ENCODE measurements at regions not wholly inside any gene's neighbourhood (a gene's known extent, or its start where the extent isn't known, plus 50 kb on each side); places are given as distances from the start of the nearest gene placed in this dataset.
A peak's percentile ranks its signal among the peaks of the same experiment; 100 is the strongest.

- Histone ChIP-seq H3K27ac (ENCODE audit: control insufficient read depth, insufficient read depth) (no peak overlapping the region), H3K4me1 (ENCODE audit: control insufficient read depth, insufficient read depth, low read length) (no peaks in the 10 kb centered on the region), H3K9ac (ENCODE audit: control insufficient read depth, insufficient read depth, low read length) (no peak overlapping the region), H4K20me1 (ENCODE audit: control insufficient read depth, insufficient read depth) (no peaks in the 10 kb centered on the region), H3K27me3 (replicated peaks in 1 of 2; ENCODE audit: control insufficient read depth in 2 of 2, insufficient read depth in 2 of 2, low read length in 1 of 2) (no peaks in the 10 kb centered on the region), H3K4me2 (ENCODE audit: control insufficient read depth, insufficient read depth) (no peak overlapping the region), H3K4me3 (no peak overlapping the region), H3K9me3 (replicated peaks; ENCODE audit: control insufficient read depth, insufficient read depth, low read length) (no peaks in the 10 kb centered on the region), H3K79me2 (ENCODE audit: control insufficient read depth, insufficient read depth, low read length) (no peaks in the 10 kb centered on the region), H2AFZ (ENCODE audit: control insufficient read depth, low read depth, low read length) (no peak overlapping the region), H3K36me3 (ENCODE audit: control insufficient read depth in 2 of 2, insufficient read depth in 2 of 2, low read length in 1 of 2) (no peaks in the 10 kb centered on the region)
- peak; percentile 45 for ATAC-seq
- intact Hi-C loops (cut with micrococcal nuclease; ENCODE audit: unreplicated experiment) (no loop called here), in situ Hi-C loops (cut with MboI) (no loop called here)
- ChIA-PET CTCF (no interaction called here), POLR2A (no interaction called here), RAD21 (ENCODE audit: unreplicated experiment) (no interaction called here), SMC1A (ENCODE audit: uncharacterized antibody, unreplicated experiment) (no interaction called here)
- 11% methylated on average over 2 of the region's 2 CpGs for WGBS (ENCODE audit: insufficient coverage, insufficient replicate concordance, low lambda C conversion rate, missing lambda C conversion rate)
- TF ChIP-seq POLR2A (IDR thresholded peaks at IDR 0.05; ENCODE audit: low read depth, low read length), result no peak
- no peak for TF ChIP-seq HDAC2 (IDR thresholded peaks at IDR 0.05)
- TF ChIP-seq TCF7 (IDR thresholded peaks at IDR 0.05; ENCODE audit: borderline replicate concordance), result no peak
- no peak for TF ChIP-seq KAT2A (conservative IDR thresholded peaks at IDR 0.05; ENCODE audit: control insufficient read depth, low read depth, low read length)
- TF ChIP-seq SMAD1 (IDR thresholded peaks at IDR 0.05; ENCODE audit: low read depth, partially characterized antibody), result no peak
- TF ChIP-seq GATAD2B (conservative IDR thresholded peaks at IDR 0.05; ENCODE audit: low read depth), result no peak
- no peak for TF ChIP-seq SMAD5 (IDR thresholded peaks at IDR 0.05; ENCODE audit: low read depth)
- TF ChIP-seq NR2C2 (IDR thresholded peaks at IDR 0.05; ENCODE audit: borderline replicate concordance, control insufficient read depth, insufficient read length, low read depth), result no peak
- TF ChIP-seq E4F1 (IDR thresholded peaks at IDR 0.05; ENCODE audit: borderline replicate concordance, partially characterized antibody), result no peak
- TF ChIP-seq, protein P1, sequence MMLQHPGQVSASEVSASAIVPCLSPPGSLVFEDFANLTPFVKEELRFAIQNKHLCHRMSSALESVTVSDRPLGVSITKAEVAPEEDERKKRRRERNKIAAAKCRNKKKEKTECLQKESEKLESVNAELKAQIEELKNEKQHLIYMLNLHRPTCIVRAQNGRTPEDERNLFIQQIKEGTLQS (IDR thresholded peaks at IDR 0.05; ENCODE audit: borderline replicate concordance, extremely low read depth, low read depth, low read length), result no peak
- no peak for TF ChIP-seq TARDBP (IDR thresholded peaks at IDR 0.05; ENCODE audit: borderline replicate concordance)
- TF ChIP-seq, protein P2, sequence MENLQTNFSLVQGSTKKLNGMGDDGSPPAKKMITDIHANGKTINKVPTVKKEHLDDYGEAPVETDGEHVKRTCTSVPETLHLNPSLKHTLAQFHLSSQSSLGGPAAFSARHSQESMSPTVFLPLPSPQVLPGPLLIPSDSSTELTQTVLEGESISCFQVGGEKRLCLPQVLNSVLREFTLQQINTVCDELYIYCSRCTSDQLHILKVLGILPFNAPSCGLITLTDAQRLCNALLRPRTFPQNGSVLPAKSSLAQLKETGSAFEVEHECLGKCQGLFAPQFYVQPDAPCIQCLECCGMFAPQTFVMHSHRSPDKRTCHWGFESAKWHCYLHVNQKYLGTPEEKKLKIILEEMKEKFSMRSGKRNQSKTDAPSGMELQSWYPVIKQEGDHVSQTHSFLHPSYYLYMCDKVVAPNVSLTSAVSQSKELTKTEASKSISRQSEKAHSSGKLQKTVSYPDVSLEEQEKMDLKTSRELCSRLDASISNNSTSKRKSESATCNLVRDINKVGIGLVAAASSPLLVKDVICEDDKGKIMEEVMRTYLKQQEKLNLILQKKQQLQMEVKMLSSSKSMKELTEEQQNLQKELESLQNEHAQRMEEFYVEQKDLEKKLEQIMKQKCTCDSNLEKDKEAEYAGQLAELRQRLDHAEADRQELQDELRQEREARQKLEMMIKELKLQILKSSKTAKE (IDR thresholded peaks at IDR 0.05; ENCODE audit: low read depth, poor library complexity, severe bottlenecking), result no peak
- no peak for TF ChIP-seq KLF5 (IDR thresholded peaks at IDR 0.05; ENCODE audit: partially characterized antibody)
- no peak for TF ChIP-seq CBX3 (IDR thresholded peaks at IDR 0.05; ENCODE audit: borderline replicate concordance, low read depth)
- DNase-seq (ENCODE audit: low read depth, low spot score), result peak; percentile 2
- no TSS peak for BruUV-seq (replicated peaks)
- FAIRE-seq, result no peak
Observed at GRCh38 chr2:31785876-31786275, 205.1 kb upstream of the SRD5A2 start.

All from GM12878 (cell line).